AG04449 (cell line): ENCODE measurements at regions not wholly inside any gene's neighbourhood (a gene's known extent, or its start where the extent isn't known, plus 50 kb on each side); places are given as distances from the start of the nearest gene placed in this dataset.

Experiments used
- CTCF ChIA-PET: fragments of 350-600 bp; formaldehyde crosslinking; extraction: SDS; loops from one replicate; lab custom pipeline; 2021; ENCODE audit warnings: antibody characterized with exemption; lab: Yijun Ruan, JAX
- POLR2A ChIA-PET: fragments of 400-600, 350-600 bp; formaldehyde crosslinking; extraction: SDS; loops from one replicate; lab custom pipeline; 2020; ENCODE audit warnings: antibody characterized with exemption, inconsistent platforms; lab: Yijun Ruan, JAX
- DNase-seq: peaks from one replicate; pipeline ENCODE4 v3.0.0-alpha.2; 2010; ENCODE audit warnings: low read depth, low spot score
- H3K4me3 ChIP-seq: 2 replicates; pipeline ENCODE4 v1.5.1; 2011; ENCODE audit warnings: low read depth, mild to moderate bottlenecking, control low read depth, low read length
- CTCF ChIP-seq: IDR thresholded peaks from one replicate; pipeline ENCODE4 v1.5.1; 2011; ENCODE audit warnings: mild to moderate bottlenecking, moderate library complexity, low read length, control low read depth, inconsistent platforms; ENCODE audit not compliant: insufficient read depth; ENCODE audit errors: missing control alignments

GRCh38 chr14:104499784-104500760 lies 79.5 kb upstream of the C14orf180 start:
- H3K4me3 ChIP-seq, result no peak overlapping the region
- DNase-seq, result no peak
- CTCF ChIA-PET, result no interaction called here
- POLR2A ChIA-PET, result no interaction called here
- TF ChIP-seq CTCF, result no peak

- no peak overlapping the region for H3K4me3 ChIP-seq
- ChIA-PET POLR2A (no interaction called here), CTCF (no interaction called here)
- no peak for TF ChIP-seq CTCF
- no peak for DNase-seq
Measured at GRCh38 chr14:104502060-104502459, 77.5 kb upstream of the C14orf180 start.

- no peak overlapping the region for H3K4me3 ChIP-seq
- ChIA-PET CTCF (no interaction called here), POLR2A (no interaction called here)
- no peak for DNase-seq
- no peak for TF ChIP-seq CTCF
Measured at GRCh38 chr14:104503691-104504090, 75.9 kb upstream of the C14orf180 start.

GRCh38 chr14:104504172-104504735 lies 75.3 kb upstream of the C14orf180 start:
- no peak for DNase-seq
- CTCF ChIA-PET, result no interaction called here
- TF ChIP-seq CTCF, result no peak
- H3K4me3 ChIP-seq, result no peak overlapping the region
- POLR2A ChIA-PET, result no interaction called here

GRCh38 chr14:104505085-104506074 lies 74.2 kb upstream of the C14orf180 start:
- POLR2A ChIA-PET, result no interaction called here
- no peak for TF ChIP-seq CTCF
- CTCF ChIA-PET, result no interaction called here
- DNase-seq, result no peak
- no peak overlapping the region for H3K4me3 ChIP-seq
